Adrenal gland (tissue), 5 donors: ENCODE measurements at regions not wholly inside any gene's neighbourhood (a gene's known extent, or its start where the extent isn't known, plus 50 kb on each side); places are given as distances from the start of the nearest gene placed in this dataset.

Source experiments
- POLR2A ChIP-seq, 2 donors: fragments of 450-650 bp; IDR thresholded peaks; one replicate each; pipeline ENCODE4 v1.6.1; 2017; ENCODE audit warnings: antibody characterized with exemption in 2 of 2, mild to moderate bottlenecking in 2 of 2, moderate library complexity in 1 of 2
- TF ChIP-seq, protein P1 (sequence below), 6 experiments: fragments of 450-650 bp in 4 of 6; fragments of 200-600 bp in 2 of 6; sonication (generic) in 1 of 6; IDR thresholded peaks; 1 replicate in 5 of 6; 2 replicates in 1 of 6; pipeline versions ENCODE4 v1.5.1 to v1.8.0; 2016 to 2021; ENCODE audit warnings: antibody characterized with exemption in 6 of 6, mild to moderate bottlenecking in 2 of 6, moderate library complexity in 1 of 6
- donor health status: DM: no; HTN: no; CAD: no.

DNA sequence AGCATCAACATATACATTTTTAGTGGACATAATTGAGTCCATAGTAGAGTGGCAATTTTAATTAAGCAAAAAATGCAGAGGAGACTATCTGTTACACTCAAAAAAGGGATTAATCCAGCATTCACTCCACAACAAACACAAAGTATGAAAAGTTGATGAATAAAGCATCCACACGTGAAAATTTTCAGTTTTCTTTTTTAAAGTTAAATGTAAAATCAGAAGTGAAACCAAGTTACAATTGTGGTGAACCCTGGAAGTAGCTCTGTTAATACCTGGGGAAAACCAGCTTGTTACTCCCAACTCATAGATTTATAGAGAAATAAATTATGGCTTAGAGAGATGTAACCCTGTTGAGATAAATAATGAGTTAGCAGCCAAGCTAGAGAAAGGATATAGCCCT, 807.8 kb downstream of the TRIB2 start:
- TF ChIP-seq, protein P1, sequence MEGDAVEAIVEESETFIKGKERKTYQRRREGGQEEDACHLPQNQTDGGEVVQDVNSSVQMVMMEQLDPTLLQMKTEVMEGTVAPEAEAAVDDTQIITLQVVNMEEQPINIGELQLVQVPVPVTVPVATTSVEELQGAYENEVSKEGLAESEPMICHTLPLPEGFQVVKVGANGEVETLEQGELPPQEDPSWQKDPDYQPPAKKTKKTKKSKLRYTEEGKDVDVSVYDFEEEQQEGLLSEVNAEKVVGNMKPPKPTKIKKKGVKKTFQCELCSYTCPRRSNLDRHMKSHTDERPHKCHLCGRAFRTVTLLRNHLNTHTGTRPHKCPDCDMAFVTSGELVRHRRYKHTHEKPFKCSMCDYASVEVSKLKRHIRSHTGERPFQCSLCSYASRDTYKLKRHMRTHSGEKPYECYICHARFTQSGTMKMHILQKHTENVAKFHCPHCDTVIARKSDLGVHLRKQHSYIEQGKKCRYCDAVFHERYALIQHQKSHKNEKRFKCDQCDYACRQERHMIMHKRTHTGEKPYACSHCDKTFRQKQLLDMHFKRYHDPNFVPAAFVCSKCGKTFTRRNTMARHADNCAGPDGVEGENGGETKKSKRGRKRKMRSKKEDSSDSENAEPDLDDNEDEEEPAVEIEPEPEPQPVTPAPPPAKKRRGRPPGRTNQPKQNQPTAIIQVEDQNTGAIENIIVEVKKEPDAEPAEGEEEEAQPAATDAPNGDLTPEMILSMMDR (IDR thresholded peaks at IDR 0.05): no peak
- no peak for TF ChIP-seq POLR2A (IDR thresholded peaks at IDR 0.05)
